ENCODE measurements at regions not wholly inside any gene's neighbourhood (a gene's known extent, or its start where the extent isn't known, plus 50 kb on each side); places are given as distances from the start of the nearest gene placed in this dataset.

DNA sequence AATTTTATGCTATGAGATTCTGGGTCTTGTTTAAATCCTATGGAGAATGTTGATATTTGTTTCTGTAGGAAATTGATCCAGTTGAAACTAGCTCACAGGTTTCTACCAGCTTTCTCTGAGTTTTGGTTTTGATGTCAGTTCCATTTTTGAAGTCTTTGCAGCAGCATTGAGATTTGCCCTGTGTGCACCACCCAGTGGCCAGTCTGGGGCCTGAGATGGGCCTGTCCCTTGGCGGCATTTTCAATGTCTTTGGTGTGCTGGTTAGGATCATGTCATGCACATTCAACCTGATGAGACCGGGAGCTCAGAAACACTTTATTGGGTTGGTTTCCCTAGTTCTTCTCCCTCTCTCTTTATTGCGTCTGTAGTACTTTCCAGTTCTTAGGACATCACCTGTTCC lies 395.2 kb upstream of the MAP3K7 start:
- Histone ChIP-seq H4K91ac (replicated peaks; ENCODE audit: insufficient read length, low read length) (no peak overlapping the region), H3K9me3 (ENCODE audit: insufficient read depth in 2 of 2, low read depth in 1 of 2, low read length in 1 of 2) (no peaks in the 10 kb centered on the region), H3K18ac (ENCODE audit: extremely low read depth, low read length) (no peak overlapping the region), H2BK5ac (ENCODE audit: low read depth, low read length) (no peak overlapping the region), H3K9ac (replicated peaks in 1 of 4; ENCODE audit: extremely low read depth in 1 of 4, low read depth in 3 of 4, low read length in 3 of 4) (no peak overlapping the region), H2AK5ac (ENCODE audit: low read depth, low read length) (no peak overlapping the region), H4K8ac (ENCODE audit: extremely low read depth, insufficient read depth, low read length) (no peak overlapping the region), H3K27ac (ENCODE audit: low read depth, low read length) (no peak overlapping the region), H3K36me3 (ENCODE audit: control insufficient read depth in 2 of 4, insufficient read depth in 4 of 4, low read length in 3 of 4) (no peaks in the 10 kb centered on the region), H3K79me2 (ENCODE audit: control insufficient read depth in 1 of 2, insufficient read depth in 2 of 2, low read length in 2 of 2) (no peaks in the 10 kb centered on the region), H2BK20ac (ENCODE audit: low read length) (no peak overlapping the region), H3K23ac (ENCODE audit: insufficient read length) (no peak overlapping the region), H2BK120ac (replicated peaks; ENCODE audit: low read depth, low read length) (no peak overlapping the region), H3K4me3 (ENCODE audit: extremely low read depth in 1 of 4, insufficient read depth in 2 of 4, low read depth in 3 of 4, low read length in 4 of 4) (no peak overlapping the region), H3K27me3 (replicated peaks in 1 of 4; ENCODE audit: control insufficient read depth in 3 of 4, extremely low read depth in 1 of 4, insufficient read depth in 3 of 4, low read length in 3 of 4) (no peaks in the 10 kb centered on the region), H2BK15ac (ENCODE audit: low read length) (no peak overlapping the region), H3K23me2 (ENCODE audit: low read depth, low read length) (peaks cover 2% of the 10 kb centered on the region; the same call in 1 of the 2 replicates), H3K4me2 (ENCODE audit: insufficient read depth in 1 of 2, low read depth in 2 of 2, low read length in 2 of 2) (no peak overlapping the region), H3K56ac (replicated peaks; ENCODE audit: insufficient read length, low read depth, low read length) (no peak overlapping the region), H3K14ac (ENCODE audit: insufficient read length) (no peak overlapping the region), H3K79me1 (ENCODE audit: low read depth, low read length) (no peaks in the 10 kb centered on the region), H4K5ac (ENCODE audit: insufficient read length, low read depth, low read length) (no peak overlapping the region), H2AFZ (ENCODE audit: low read length) (no peak overlapping the region), H3K4me1 (replicated peaks in 1 of 4; ENCODE audit: control insufficient read depth in 3 of 4, insufficient read depth in 4 of 4, low read length in 3 of 4) (no peaks in the 10 kb centered on the region), H3K4ac (replicated peaks; ENCODE audit: insufficient read length, low read depth, low read length) (no peak overlapping the region), H2BK12ac (ENCODE audit: low read depth, low read length) (no peak overlapping the region), H4K20me1 (replicated peaks in 1 of 2; ENCODE audit: control insufficient read depth in 1 of 2, insufficient read depth in 2 of 2, low read length in 2 of 2) (no peaks in the 10 kb centered on the region)
- DNase-seq (ENCODE audit: low read depth in 1 of 2, low spot score in 2 of 2), result no peak
- no peak for TF ChIP-seq CHD2 (IDR thresholded peaks at IDR 0.05; ENCODE audit: low read length)
- TF ChIP-seq, protein P1, sequence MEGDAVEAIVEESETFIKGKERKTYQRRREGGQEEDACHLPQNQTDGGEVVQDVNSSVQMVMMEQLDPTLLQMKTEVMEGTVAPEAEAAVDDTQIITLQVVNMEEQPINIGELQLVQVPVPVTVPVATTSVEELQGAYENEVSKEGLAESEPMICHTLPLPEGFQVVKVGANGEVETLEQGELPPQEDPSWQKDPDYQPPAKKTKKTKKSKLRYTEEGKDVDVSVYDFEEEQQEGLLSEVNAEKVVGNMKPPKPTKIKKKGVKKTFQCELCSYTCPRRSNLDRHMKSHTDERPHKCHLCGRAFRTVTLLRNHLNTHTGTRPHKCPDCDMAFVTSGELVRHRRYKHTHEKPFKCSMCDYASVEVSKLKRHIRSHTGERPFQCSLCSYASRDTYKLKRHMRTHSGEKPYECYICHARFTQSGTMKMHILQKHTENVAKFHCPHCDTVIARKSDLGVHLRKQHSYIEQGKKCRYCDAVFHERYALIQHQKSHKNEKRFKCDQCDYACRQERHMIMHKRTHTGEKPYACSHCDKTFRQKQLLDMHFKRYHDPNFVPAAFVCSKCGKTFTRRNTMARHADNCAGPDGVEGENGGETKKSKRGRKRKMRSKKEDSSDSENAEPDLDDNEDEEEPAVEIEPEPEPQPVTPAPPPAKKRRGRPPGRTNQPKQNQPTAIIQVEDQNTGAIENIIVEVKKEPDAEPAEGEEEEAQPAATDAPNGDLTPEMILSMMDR (IDR thresholded peaks at IDR 0.05; ENCODE audit: control extremely low read depth in 1 of 3, insufficient read depth in 1 of 3, low read depth in 1 of 3, low read length in 3 of 3), result peak in 2 of 3 experiments; percentile 45 to 48; a peak in 2 of 4 replicates
- TF ChIP-seq RAD21 (IDR thresholded peaks at IDR 0.05 in 1 of 2, conservative IDR thresholded peaks at IDR 0.05 in 1 of 2; ENCODE audit: low read depth in 2 of 2, low read length in 2 of 2), result peak; percentile 29 to 49; a peak in 2 of 4 replicates
- no peak for TF ChIP-seq POLR2AphosphoS5 (IDR thresholded peaks at IDR 0.05; ENCODE audit: low read depth, low read length)
- 91% methylated on average over 3 of the region's 3 CpGs; no CpG with 5 or more reads in 1 of the 2 experiments for WGBS, 2 experiments (ENCODE audit: extremely low coverage in 1 of 2, insufficient coverage in 1 of 2, insufficient read length in 1 of 2, insufficient replicate concordance in 2 of 2, low coverage in 1 of 2, low lambda C conversion rate in 2 of 2, missing lambda C conversion rate in 1 of 2)
- ChIA-PET CTCF (ENCODE audit: partially characterized antibody) (interaction anchor here (0.5 to 2.7 kb wide), 7 partner anchors 10 to 423 kb away, joined by 3 to 12 read pairs (median 3); no protein-coding TSS in a partner anchor), POLR2A (ENCODE audit: partially characterized antibody) (no interaction called here)
- no peak for FAIRE-seq

Measured in H1 (cell line).